Stromal cell of bone marrow (primary cell): ENCODE measurements at regions not wholly inside any gene's neighbourhood (a gene's known extent, or its start where the extent isn't known, plus 50 kb on each side); places are given as distances from the start of the nearest gene placed in this dataset.

ENCODE experiments used
- DNase-seq: peaks from one replicate; pipeline ENCODE4 v3.0.0-alpha.2; 2012; ENCODE audit warnings: low read depth

GRCh38 chr10:62709200-62709599 is 95.3 kb upstream of the ADO start:
- DNase-seq, result no peak

- no peak for DNase-seq
These were observed 94.3 kb upstream of the ADO start for GRCh38 chr10:62710182-62710581.

DNA sequence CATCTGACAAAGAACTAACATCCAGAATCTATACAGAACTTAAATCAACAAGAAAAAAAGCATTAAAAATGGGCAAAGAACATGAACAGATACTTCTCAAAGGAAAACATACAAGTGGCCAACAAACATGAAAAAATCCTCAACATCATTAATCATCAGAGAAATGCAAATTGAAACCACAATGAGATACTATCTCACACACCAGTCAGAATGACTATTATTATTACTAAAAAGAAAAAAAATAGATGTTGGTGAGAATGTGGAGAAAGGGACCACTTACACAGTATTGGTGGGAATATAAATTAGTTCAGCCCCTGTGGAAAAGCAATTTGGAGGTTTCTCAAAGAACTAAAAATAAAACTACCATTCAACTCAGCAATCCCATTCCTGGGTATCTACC is 89.1 kb upstream of the ADO start:
- no peak for DNase-seq

GRCh38 chr10:62718585-62718984 is 85.9 kb upstream of the ADO start:
- no peak for DNase-seq

DNA sequence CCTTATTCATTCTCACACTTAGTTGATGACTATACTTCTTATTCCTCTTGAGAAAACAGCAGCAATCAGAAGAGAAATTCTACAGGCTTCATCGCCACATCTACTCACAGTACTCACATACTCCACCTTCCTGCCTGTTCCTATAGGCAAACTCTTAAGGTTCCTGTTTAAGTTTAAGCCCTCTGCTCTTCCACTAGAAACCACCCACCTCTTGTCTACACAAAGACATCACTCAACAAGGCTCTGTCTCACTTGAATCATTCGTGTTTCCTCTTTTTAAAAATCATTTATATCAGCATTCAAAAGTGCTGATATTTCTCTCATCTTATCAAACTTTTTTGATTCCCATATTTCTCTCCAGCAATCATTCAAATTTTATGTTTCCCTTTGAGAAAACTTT is 85.5 kb upstream of the ADO start:
- no peak for DNase-seq

- DNase-seq, result no peak
These were observed 82.8 kb upstream of the ADO start for GRCh38 chr10:62721687-62722086.

- DNase-seq, result no peak
These were observed 81.1 kb upstream of the ADO start for GRCh38 chr10:62723375-62723774.

DNA sequence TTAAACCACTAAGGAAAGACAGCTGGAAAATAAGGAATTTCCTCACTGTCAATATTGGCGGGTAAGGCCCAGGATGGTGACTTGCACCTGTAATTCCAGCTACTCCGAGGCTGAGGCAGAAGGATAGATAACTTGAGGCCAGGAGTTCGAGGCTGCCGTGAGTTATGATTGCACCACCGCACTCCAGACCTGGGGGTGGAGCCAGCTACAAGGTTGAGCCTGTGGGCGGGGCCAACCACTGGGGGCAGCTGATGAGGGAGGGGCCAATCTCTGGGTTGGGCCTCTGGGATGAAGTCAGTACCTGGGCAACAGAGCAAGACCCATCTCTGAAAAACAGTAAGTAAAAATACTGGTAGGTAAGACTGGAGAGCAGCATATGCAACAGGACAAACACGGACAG is 80.1 kb upstream of the ADO start:
- no peak for DNase-seq

DNA sequence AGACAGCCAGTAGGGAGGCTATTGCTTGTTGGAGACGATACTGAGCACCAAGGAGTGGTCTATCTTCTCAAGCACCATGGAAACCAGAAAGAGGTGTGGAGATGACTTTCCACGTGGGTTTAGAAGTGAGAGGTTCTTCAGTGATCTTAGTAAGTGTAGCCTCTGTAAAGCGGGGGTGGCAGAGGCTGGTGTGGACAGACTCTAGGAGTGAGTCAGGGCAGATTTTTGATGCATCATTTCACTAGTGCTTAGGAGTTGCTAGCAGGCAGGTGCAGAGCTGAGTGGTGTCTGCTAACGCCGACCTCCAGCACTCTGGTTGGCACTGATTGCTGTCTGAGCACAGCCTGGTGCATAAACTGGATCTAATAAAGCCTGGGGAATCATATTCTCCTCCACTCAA is 78.4 kb upstream of the ADO start:
- DNase-seq, result no peak

GRCh38 chr10:62726638-62727037 is 77.9 kb upstream of the ADO start:
- DNase-seq, result no peak

- DNase-seq, result no peak
These were observed 76.6 kb upstream of the ADO start for GRCh38 chr10:62727934-62728333.

GRCh38 chr10:62728479-62728878 is 76.0 kb upstream of the ADO start:
- no peak for DNase-seq

DNA sequence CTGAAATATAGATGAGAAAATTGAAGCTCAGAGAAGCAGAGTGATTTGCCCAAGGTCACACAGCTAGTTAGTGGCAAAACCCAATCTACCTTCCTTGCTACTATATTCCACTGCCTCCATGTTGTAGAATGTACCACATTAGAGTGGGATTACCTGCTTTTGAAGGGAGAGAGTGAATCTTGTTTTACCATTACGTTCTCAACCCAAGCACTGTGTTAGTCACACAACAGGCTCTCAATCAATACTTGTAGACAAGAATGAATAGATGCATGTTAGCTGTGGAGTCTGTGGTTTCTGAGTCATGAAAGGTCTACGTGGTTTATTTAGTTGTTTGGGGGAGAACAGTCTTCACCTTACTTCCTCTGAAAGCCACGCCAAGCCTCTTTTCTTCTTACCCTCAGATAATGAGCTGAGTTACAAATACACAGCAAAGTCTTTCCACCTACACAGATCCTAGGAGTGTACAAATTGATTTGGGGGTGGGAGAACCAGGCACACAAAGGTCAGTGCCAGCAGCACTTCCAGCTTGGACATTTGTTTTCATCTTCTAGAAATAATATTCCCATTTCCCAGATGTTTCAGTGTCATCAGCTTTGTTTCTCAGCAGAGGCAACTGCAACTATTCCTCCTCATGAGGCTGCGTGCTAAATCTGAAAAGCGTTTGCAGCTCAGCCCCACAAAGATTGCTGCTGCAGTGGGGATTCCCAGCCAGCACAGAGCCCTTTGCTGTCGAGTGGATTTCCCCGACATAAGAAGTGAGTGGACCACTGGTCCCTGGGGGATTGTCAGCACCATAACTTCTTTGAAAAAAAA is 71.5 kb upstream of the ADO start:
- no peak for DNase-seq

- DNase-seq, result no peak
These were observed 70.7 kb upstream of the ADO start for GRCh38 chr10:62733654-62734293.

- DNase-seq, result no peak
These were observed 69.6 kb upstream of the ADO start for GRCh38 chr10:62734781-62735463.

DNA sequence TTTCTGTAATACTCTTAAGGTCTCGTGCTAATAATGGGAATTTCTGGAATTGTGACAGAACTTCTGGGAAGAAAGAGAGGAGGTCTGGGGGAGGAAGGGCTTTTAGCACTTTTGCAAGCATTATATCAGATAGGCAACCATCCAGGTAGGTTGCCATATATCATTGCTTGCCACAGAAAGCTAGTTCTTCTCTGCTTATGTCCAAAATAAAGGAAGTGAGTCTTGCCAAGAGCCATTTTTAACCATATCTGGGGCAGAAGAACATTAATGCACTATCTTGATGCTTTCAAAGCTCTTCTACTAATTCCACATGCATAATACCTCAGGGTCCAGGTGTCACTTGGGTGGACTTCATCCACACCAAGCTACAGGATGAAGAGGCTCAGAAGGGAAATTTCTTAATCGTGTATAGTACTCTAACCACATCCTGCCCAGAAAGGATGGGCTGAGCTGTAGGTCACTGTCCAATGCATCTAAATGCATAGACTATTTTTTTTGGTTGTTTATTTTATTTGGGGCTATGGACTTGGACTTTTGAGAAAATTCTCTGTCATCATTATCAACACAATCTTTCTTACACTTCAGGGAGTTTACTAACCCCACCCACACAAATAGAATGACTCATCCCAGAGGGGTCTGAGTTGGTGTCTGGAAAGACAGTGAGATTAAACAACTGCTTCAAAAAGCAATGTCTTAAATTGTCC is 68.9 kb upstream of the ADO start:
- DNase-seq, result no peak

DNA sequence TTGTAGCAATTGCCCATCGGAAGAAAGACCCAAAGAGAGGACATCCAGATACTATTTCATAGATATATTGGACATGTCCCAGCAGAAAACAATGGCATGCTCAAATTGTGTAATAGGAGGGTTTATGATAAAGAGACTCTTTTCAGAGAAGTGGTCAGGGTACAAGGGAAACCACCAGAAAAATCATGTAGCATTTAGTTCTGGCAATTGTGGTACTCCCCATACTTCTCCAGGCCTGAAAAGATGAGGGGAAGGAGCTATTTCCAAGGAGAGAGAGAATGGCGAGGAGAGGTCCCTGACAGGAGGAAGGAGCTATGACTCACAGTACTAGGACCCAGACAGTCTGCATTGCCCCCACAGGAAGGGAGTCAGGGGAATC is 68.4 kb upstream of the ADO start:
- no peak for DNase-seq

GRCh38 chr10:62738916-62739315 is 65.6 kb upstream of the ADO start:
- no peak for DNase-seq

GRCh38 chr10:62740885-62741745 is 63.4 kb upstream of the ADO start:
- DNase-seq, result no peak

- DNase-seq, result no peak
These were observed 62.5 kb upstream of the ADO start for GRCh38 chr10:62741996-62742395.

DNA sequence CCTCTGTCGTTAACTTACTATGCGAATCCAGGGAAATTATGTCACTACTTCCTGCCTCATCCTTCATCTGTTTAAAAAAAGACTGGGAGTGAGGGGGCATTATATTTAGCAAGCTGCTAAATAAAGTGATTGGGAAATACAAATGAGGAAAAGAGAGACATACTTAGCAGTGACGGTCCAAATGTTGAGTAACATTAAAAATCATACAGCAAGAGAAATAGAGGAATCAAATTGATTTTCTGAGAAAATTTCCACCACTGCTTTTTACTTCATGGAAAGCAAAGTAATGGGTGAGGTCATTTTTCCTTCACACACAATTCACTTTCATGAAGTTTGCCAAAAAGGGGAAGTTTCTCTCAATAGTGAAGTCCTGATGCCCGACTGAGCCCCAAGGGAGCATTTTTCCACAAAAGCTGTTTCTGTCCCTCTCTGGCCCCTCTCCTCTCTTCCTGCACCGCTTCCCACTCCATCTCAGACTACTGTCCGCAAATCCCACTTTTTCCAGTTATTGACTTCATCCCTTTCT is 61.9 kb upstream of the ADO start:
- no peak for DNase-seq
